GM23338 (cell line): ENCODE measurements at regions not wholly inside any gene's neighbourhood (a gene's known extent, or its start where the extent isn't known, plus 50 kb on each side); places are given as distances from the start of the nearest gene placed in this dataset.

Experiments used
- CREB1 ChIP-seq: fragments of 250-450 bp; sonication (Bioruptor Pico); IDR thresholded peaks from 2 replicates; pipeline ENCODE4 v1.5.0; 2020; ENCODE audit warnings: low read depth, mild to moderate bottlenecking, moderate library complexity
- EZH2 ChIP-seq: fragments of 200-600 bp; sonication (generic); IDR thresholded peaks from one replicate; pipeline ENCODE4 v1.8.0; 2017; ENCODE audit warnings: antibody characterized with exemption, mild to moderate bottlenecking, low read depth; ENCODE audit not compliant: unreplicated experiment
- EZH2phosphoT487 ChIP-seq: fragments of 200-600 bp; sonication (generic); IDR thresholded peaks from one replicate; pipeline ENCODE4 v1.8.1; 2018; ENCODE audit warnings: antibody characterized with exemption; ENCODE audit not compliant: unreplicated experiment
- JUNB ChIP-seq: IDR thresholded peaks from one replicate; pipeline ENCODE4 v1.6.1; 2016; ENCODE audit warnings: antibody characterized with exemption; ENCODE audit not compliant: unreplicated experiment
- NANOG ChIP-seq: IDR thresholded peaks from 2 replicates; pipeline ENCODE4 v1.6.1; 2016; ENCODE audit warnings: antibody characterized with exemption, borderline replicate concordance
- POLR2AphosphoS5 ChIP-seq: IDR thresholded peaks from 2 replicates; pipeline ENCODE4 v1.6.1; 2016; ENCODE audit warnings: antibody characterized with exemption, low read depth
- ZNF331 ChIP-seq: fragments of 250-450 bp; sonication (Bioruptor Pico); IDR thresholded peaks from 2 replicates; pipeline ENCODE4 v1.5.0; 2020; ENCODE audit warnings: low read depth, mild to moderate bottlenecking, moderate library complexity
- TF ChIP-seq, protein P1 (sequence below), 2 experiments: fragments of 200-600 bp in 1 of 2; sonication (generic) in 1 of 2; conservative IDR thresholded peaks; 2 replicates each; pipeline versions ENCODE4 v1.5.1 to v1.6.1; 2016 to 2017; ENCODE audit warnings: antibody characterized with exemption in 2 of 2, low read depth in 2 of 2, mild to moderate bottlenecking in 2 of 2, moderate library complexity in 1 of 2
- TF ChIP-seq, protein P2 (sequence below): IDR thresholded peaks from one replicate; pipeline ENCODE4 v1.6.1; 2018; ENCODE audit warnings: antibody characterized with exemption; ENCODE audit not compliant: unreplicated experiment
- TF ChIP-seq, protein P3 (sequence below): fragments of 250-450 bp; sonication (Bioruptor Pico); IDR thresholded peaks from 2 replicates; pipeline ENCODE4 v1.5.0; 2020; ENCODE audit warnings: mild to moderate bottlenecking, moderate library complexity

DNA sequence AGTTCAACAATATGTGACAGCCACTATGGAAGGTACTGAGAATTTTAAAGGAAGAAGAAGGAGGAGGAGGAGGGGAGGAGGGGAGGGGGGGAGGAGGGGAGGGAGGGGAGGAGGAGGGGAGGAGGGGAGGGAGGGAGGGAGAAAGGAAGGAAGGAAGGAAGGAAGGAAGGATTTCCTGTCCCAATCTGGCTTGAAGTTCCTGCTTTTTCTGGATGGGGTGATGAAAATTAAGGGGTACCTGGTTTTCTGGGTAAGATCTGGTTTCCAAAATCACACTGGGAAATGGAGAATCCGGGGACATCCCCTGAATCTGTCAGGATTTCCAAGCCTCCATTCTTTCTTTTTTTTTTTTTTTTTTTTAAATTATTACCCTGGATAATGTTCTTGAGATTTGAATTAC lies 271.8 kb downstream of the MTX2 start:
- TF ChIP-seq, protein P1, sequence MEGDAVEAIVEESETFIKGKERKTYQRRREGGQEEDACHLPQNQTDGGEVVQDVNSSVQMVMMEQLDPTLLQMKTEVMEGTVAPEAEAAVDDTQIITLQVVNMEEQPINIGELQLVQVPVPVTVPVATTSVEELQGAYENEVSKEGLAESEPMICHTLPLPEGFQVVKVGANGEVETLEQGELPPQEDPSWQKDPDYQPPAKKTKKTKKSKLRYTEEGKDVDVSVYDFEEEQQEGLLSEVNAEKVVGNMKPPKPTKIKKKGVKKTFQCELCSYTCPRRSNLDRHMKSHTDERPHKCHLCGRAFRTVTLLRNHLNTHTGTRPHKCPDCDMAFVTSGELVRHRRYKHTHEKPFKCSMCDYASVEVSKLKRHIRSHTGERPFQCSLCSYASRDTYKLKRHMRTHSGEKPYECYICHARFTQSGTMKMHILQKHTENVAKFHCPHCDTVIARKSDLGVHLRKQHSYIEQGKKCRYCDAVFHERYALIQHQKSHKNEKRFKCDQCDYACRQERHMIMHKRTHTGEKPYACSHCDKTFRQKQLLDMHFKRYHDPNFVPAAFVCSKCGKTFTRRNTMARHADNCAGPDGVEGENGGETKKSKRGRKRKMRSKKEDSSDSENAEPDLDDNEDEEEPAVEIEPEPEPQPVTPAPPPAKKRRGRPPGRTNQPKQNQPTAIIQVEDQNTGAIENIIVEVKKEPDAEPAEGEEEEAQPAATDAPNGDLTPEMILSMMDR (conservative IDR thresholded peaks at IDR 0.05; ENCODE audit: low read depth in 2 of 2), result no peak
- TF ChIP-seq EZH2phosphoT487 (no peak), CREB1 (no peak), POLR2AphosphoS5 (no peak), EZH2 (no peak), JUNB (no peak), ZNF331 (CRISPR knock-in tag) (no peak), NANOG (no peak)
- TF ChIP-seq, protein P2, sequence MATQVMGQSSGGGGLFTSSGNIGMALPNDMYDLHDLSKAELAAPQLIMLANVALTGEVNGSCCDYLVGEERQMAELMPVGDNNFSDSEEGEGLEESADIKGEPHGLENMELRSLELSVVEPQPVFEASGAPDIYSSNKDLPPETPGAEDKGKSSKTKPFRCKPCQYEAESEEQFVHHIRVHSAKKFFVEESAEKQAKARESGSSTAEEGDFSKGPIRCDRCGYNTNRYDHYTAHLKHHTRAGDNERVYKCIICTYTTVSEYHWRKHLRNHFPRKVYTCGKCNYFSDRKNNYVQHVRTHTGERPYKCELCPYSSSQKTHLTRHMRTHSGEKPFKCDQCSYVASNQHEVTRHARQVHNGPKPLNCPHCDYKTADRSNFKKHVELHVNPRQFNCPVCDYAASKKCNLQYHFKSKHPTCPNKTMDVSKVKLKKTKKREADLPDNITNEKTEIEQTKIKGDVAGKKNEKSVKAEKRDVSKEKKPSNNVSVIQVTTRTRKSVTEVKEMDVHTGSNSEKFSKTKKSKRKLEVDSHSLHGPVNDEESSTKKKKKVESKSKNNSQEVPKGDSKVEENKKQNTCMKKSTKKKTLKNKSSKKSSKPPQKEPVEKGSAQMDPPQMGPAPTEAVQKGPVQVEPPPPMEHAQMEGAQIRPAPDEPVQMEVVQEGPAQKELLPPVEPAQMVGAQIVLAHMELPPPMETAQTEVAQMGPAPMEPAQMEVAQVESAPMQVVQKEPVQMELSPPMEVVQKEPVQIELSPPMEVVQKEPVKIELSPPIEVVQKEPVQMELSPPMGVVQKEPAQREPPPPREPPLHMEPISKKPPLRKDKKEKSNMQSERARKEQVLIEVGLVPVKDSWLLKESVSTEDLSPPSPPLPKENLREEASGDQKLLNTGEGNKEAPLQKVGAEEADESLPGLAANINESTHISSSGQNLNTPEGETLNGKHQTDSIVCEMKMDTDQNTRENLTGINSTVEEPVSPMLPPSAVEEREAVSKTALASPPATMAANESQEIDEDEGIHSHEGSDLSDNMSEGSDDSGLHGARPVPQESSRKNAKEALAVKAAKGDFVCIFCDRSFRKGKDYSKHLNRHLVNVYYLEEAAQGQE, result no peak
- TF ChIP-seq, protein P3, sequence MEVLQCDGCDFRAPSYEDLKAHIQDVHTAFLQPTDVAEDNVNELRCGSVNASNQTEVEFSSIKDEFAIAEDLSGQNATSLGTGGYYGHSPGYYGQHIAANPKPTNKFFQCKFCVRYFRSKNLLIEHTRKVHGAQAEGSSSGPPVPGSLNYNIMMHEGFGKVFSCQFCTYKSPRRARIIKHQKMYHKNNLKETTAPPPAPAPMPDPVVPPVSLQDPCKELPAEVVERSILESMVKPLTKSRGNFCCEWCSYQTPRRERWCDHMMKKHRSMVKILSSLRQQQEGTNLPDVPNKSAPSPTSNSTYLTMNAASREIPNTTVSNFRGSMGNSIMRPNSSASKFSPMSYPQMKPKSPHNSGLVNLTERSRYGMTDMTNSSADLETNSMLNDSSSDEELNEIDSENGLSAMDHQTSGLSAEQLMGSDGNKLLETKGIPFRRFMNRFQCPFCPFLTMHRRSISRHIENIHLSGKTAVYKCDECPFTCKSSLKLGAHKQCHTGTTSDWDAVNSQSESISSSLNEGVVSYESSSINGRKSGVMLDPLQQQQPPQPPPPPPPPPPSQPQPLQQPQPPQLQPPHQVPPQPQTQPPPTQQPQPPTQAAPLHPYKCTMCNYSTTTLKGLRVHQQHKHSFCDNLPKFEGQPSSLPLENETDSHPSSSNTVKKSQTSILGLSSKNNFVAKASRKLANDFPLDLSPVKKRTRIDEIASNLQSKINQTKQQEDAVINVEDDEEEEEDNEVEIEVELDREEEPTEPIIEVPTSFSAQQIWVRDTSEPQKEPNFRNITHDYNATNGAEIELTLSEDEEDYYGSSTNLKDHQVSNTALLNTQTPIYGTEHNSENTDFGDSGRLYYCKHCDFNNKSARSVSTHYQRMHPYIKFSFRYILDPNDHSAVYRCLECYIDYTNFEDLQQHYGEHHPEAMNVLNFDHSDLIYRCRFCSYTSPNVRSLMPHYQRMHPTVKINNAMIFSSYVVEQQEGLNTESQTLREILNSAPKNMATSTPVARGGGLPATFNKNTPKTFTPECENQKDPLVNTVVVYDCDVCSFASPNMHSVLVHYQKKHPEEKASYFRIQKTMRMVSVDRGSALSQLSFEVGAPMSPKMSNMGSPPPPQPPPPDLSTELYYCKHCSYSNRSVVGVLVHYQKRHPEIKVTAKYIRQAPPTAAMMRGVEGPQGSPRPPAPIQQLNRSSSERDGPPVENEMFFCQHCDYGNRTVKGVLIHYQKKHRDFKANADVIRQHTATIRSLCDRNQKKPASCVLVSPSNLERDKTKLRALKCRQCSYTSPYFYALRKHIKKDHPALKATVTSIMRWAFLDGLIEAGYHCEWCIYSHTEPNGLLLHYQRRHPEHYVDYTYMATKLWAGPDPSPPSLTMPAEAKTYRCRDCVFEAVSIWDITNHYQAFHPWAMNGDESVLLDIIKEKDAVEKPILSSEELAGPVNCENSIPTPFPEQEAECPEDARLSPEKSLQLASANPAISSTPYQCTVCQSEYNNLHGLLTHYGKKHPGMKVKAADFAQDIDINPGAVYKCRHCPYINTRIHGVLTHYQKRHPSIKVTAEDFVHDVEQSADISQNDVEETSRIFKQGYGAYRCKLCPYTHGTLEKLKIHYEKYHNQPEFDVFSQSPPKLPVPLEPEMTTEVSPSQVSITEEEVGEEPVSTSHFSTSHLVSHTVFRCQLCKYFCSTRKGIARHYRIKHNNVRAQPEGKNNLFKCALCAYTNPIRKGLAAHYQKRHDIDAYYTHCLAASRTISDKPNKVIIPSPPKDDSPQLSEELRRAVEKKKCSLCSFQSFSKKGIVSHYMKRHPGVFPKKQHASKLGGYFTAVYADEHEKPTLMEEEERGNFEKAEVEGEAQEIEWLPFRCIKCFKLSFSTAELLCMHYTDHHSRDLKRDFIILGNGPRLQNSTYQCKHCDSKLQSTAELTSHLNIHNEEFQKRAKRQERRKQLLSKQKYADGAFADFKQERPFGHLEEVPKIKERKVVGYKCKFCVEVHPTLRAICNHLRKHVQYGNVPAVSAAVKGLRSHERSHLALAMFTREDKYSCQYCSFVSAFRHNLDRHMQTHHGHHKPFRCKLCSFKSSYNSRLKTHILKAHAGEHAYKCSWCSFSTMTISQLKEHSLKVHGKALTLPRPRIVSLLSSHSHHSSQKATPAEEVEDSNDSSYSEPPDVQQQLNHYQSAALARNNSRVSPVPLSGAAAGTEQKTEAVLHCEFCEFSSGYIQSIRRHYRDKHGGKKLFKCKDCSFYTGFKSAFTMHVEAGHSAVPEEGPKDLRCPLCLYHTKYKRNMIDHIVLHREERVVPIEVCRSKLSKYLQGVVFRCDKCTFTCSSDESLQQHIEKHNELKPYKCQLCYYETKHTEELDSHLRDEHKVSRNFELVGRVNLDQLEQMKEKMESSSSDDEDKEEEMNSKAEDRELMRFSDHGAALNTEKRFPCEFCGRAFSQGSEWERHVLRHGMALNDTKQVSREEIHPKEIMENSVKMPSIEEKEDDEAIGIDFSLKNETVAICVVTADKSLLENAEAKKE (CRISPR knock-in tag), result no peak
